HEK293 (cell line): ENCODE measurements at regions not wholly inside any gene's neighbourhood (a gene's known extent, or its start where the extent isn't known, plus 50 kb on each side); places are given as distances from the start of the nearest gene placed in this dataset.

Experiments
- BCL11A ChIP-seq: fragments of 450-650 bp; formaldehyde crosslinking; IDR thresholded peaks from 2 replicates; pipeline ENCODE4 v1.5.1; 2016; ENCODE audit warnings: low read depth, missing biosample characterization, missing genetic modification characterization
- BCL11B ChIP-seq: fragments of 450-650 bp; formaldehyde crosslinking; IDR thresholded peaks from 2 replicates; pipeline ENCODE4 v1.5.1; 2016; ENCODE audit warnings: low read depth, missing biosample characterization, missing genetic modification characterization
- CTCF ChIP-seq: fragments of 450-650 bp; formaldehyde crosslinking; IDR thresholded peaks from 2 replicates; pipeline ENCODE4 v1.5.1; 2016; ENCODE audit warnings: missing biosample characterization, missing genetic modification characterization
- EGR2 ChIP-seq: fragments of 450-650 bp; formaldehyde crosslinking; IDR thresholded peaks from 2 replicates; pipeline ENCODE4 v1.5.1; 2016; ENCODE audit warnings: low read depth, missing biosample characterization, missing genetic modification characterization
- GLIS1 ChIP-seq: fragments of 450-650 bp; formaldehyde crosslinking; IDR thresholded peaks from 2 replicates; pipeline ENCODE4 v1.5.1; 2016; ENCODE audit warnings: missing biosample characterization, missing genetic modification characterization
- HOXA7 ChIP-seq: sonication (generic); formaldehyde crosslinking; IDR thresholded peaks from 2 replicates; pipeline ENCODE4 v1.8.1; 2022; ENCODE audit warnings: missing genetic modification reagents, borderline replicate concordance
- KLF16 ChIP-seq: fragments of 450-650 bp; formaldehyde crosslinking; IDR thresholded peaks from 2 replicates; pipeline ENCODE4 v1.5.1; 2017; ENCODE audit warnings: missing biosample characterization, missing genetic modification characterization
- ZBTB48 ChIP-seq: fragments of 450-650 bp; formaldehyde crosslinking; IDR thresholded peaks from 2 replicates; pipeline ENCODE4 v1.5.1; 2016; ENCODE audit warnings: missing biosample characterization, missing genetic modification characterization
- ZNF174 ChIP-seq: fragments of 450-650 bp; formaldehyde crosslinking; IDR thresholded peaks from 2 replicates; pipeline ENCODE4 v1.5.0; 2017; ENCODE audit warnings: missing biosample characterization, mild to moderate bottlenecking, missing genetic modification characterization
- ZNF600 ChIP-seq: fragments of 450-650 bp; formaldehyde crosslinking; IDR thresholded peaks from 2 replicates; pipeline ENCODE4 v1.5.1; 2016; ENCODE audit warnings: missing biosample characterization, missing genetic modification characterization
- ZNF623 ChIP-seq: fragments of 450-650 bp; formaldehyde crosslinking; IDR thresholded peaks from 2 replicates; pipeline ENCODE4 v1.5.1; 2016; ENCODE audit warnings: missing biosample characterization, missing genetic modification characterization
- ZNF776 ChIP-seq: fragments of 450-650 bp; formaldehyde crosslinking; IDR thresholded peaks from 2 replicates; pipeline ENCODE4 v1.5.0; 2017; ENCODE audit warnings: missing biosample characterization, missing genetic modification characterization, borderline replicate concordance
- ZNF777 ChIP-seq: fragments of 450-650 bp; formaldehyde crosslinking; IDR thresholded peaks from 2 replicates; pipeline ENCODE4 v1.5.1; 2017; ENCODE audit warnings: missing biosample characterization, missing genetic modification characterization, borderline replicate concordance
- ZSCAN30 ChIP-seq: fragments of 450-650 bp; IDR thresholded peaks from 2 replicates; pipeline ENCODE4 v1.5.1; 2018; ENCODE audit warnings: missing biosample characterization, mild to moderate bottlenecking, missing genetic modification characterization, moderate library complexity

DNA sequence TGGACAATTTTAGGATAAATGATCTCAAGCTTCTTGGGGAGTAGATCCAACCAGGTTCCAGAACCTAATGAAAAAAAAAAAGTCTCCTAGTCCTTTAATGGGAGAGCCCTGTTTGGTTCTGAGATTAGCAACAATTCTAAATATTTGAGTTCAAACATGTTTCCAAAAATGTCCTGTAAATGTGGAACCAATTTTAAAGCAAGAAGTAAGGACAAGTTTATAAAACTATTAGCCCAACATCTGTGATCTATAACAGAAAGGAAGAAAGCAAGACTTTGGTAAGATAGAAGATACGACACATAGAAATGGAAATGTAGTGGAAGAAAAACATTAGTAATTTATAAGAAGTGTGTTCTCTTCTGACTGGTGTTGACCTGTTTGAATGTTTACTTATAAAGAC is 79.7 kb upstream of the SLC5A12 start:
- TF ChIP-seq CTCF (no peak), BCL11A (no peak), ZNF623 (tag by site-specific recombination) (no peak), ZNF777 (tag by site-specific recombination) (no peak), ZNF776 (tag by site-specific recombination) (no peak), GLIS1 (no peak), EGR2 (tag by site-specific recombination) (no peak), ZBTB48 (no peak), ZNF600 (no peak), HOXA7 (CRISPR knock-in tag) (no peak), KLF16 (tag by site-specific recombination) (no peak), ZSCAN30 (tag by site-specific recombination) (no peak), ZNF174 (tag by site-specific recombination) (no peak), BCL11B (no peak)
